ENCODE measurements at regions not wholly inside any gene's neighbourhood (a gene's known extent, or its start where the extent isn't known, plus 50 kb on each side); places are given as distances from the start of the nearest gene placed in this dataset.
"Not testable (repeated sequence)": the region's sequence is repeated elsewhere in the genome, so short reads cannot be mapped to it uniquely, and the experiment has no call there.

- Mint-ChIP-seq H3K27ac (no peak overlapping the region), H3K36me3 (ENCODE audit: low read depth) (no peaks in the 10 kb centered on the region), H3K9me3 (no peaks in the 10 kb centered on the region), H3K4me1 (peaks cover 2% of the 10 kb centered on the region), H3K27me3 (ENCODE audit: low read depth, poor library complexity) (peaks cover 6% of the 10 kb centered on the region), H3K4me3 (no peak overlapping the region)
- TF ChIP-seq CTCF (IDR thresholded peaks at IDR 0.05), result no peak
- no peak for DNase-seq
Observed at GRCh38 chr6:146928503-146928902, 275.7 kb upstream of the STXBP5 start.

- Mint-ChIP-seq H3K27me3 (ENCODE audit: low read depth, poor library complexity) (peaks cover 6% of the 10 kb centered on the region), H3K36me3 (ENCODE audit: low read depth) (no peaks in the 10 kb centered on the region), H3K27ac (no peak overlapping the region), H3K4me1 (peaks cover 19% of the 10 kb centered on the region), H3K4me3 (no peak overlapping the region), H3K9me3 (no peaks in the 10 kb centered on the region)
- TF ChIP-seq CTCF (IDR thresholded peaks at IDR 0.05), result no peak
- no peak for DNase-seq
Observed at GRCh38 chr6:146931214-146931613, 273.0 kb upstream of the STXBP5 start.

- peaks cover 7% of the 10 kb centered on the region for H3K27me3 Mint-ChIP-seq (ENCODE audit: low read depth, poor library complexity)
- peaks cover 29% of the 10 kb centered on the region for H3K4me1 Mint-ChIP-seq
- H3K36me3 Mint-ChIP-seq (ENCODE audit: low read depth), result no peaks in the 10 kb centered on the region
- H3K27ac Mint-ChIP-seq, result no peak overlapping the region
- DNase-seq, result no peak
- TF ChIP-seq CTCF (IDR thresholded peaks at IDR 0.05), result no peak
- H3K9me3 Mint-ChIP-seq, result peaks cover 6% of the 10 kb centered on the region
- H3K4me3 Mint-ChIP-seq, result no peak overlapping the region
Observed at GRCh38 chr6:146937316-146937715, 266.9 kb upstream of the STXBP5 start.

- Mint-ChIP-seq H3K27ac (no peak overlapping the region), H3K27me3 (ENCODE audit: low read depth, poor library complexity) (peaks cover 4% of the 10 kb centered on the region), H3K36me3 (ENCODE audit: low read depth) (no peaks in the 10 kb centered on the region), H3K4me1 (peaks cover 29% of the 10 kb centered on the region), H3K4me3 (no peak overlapping the region), H3K9me3 (peaks cover 11% of the 10 kb centered on the region)
- TF ChIP-seq CTCF (IDR thresholded peaks at IDR 0.05), result no peak
- no peak for DNase-seq
Observed at GRCh38 chr6:146938266-146938665, 266.0 kb upstream of the STXBP5 start.

- DNase-seq; H3K27me3 Mint-ChIP-seq (ENCODE audit: low read depth, poor library complexity); H3K4me3 Mint-ChIP-seq; H3K36me3 Mint-ChIP-seq (ENCODE audit: low read depth); H3K27ac Mint-ChIP-seq: not testable (repeated sequence)
- Mint-ChIP-seq H3K4me1 (peaks cover 24% of the 10 kb centered on the region), H3K9me3 (peaks cover 16% of the 10 kb centered on the region)
Observed at GRCh38 chr6:146939456-146939855, 264.8 kb upstream of the STXBP5 start.

GRCh38 chr6:146943664-146944063 lies 260.6 kb upstream of the STXBP5 start:
- H3K4me1 Mint-ChIP-seq, result no peaks in the 10 kb centered on the region
- no peaks in the 10 kb centered on the region for H3K36me3 Mint-ChIP-seq (ENCODE audit: low read depth)
- TF ChIP-seq CTCF (IDR thresholded peaks at IDR 0.05), result no peak
- no peak overlapping the region for H3K27ac Mint-ChIP-seq
- no peak for DNase-seq
- H3K4me3 Mint-ChIP-seq, result no peak overlapping the region
- H3K27me3 Mint-ChIP-seq (ENCODE audit: low read depth, poor library complexity), result peaks cover 9% of the 10 kb centered on the region
- peaks cover 23% of the 10 kb centered on the region for H3K9me3 Mint-ChIP-seq

Measured in nephron progenitor cell (in vitro differentiated cells).